Neutrophil (primary cell): ENCODE measurements at regions not wholly inside any gene's neighbourhood (a gene's known extent, or its start where the extent isn't known, plus 50 kb on each side); places are given as distances from the start of the nearest gene placed in this dataset.

ENCODE experiments used
- H3K27ac ChIP-seq: fragments of 200-600 bp; sonication (generic); 2 replicates; pipeline ENCODE4 v1.5.1; 2016; ENCODE audit warnings: mild to moderate bottlenecking, moderate library complexity
- H3K27me3 ChIP-seq: fragments of 200-600 bp; sonication (generic); 2 replicates; pipeline ENCODE4 v1.6.0; 2016; ENCODE audit warnings: mild to moderate bottlenecking
- H3K36me3 ChIP-seq: fragments of 200-600 bp; sonication (generic); 2 replicates; pipeline ENCODE4 v1.5.1; 2017
- H3K4me1 ChIP-seq, 2 experiments: fragments of 200-600 bp in 1 of 2; sonication (generic) in 1 of 2; 1 replicate in 1 of 2; 2 replicates in 1 of 2; pipeline versions ENCODE4 v1.5.1 to v1.6.1; 2013 to 2016; ENCODE audit warnings: low read depth in 1 of 2, low read length in 1 of 2, mild to moderate bottlenecking in 1 of 2, moderate library complexity in 1 of 2; ENCODE audit not compliant: control insufficient read depth in 1 of 2, insufficient read depth in 1 of 2
- H3K4me3 ChIP-seq, 2 experiments: fragments of 200-600 bp in 1 of 2; sonication (generic) in 1 of 2; 1 replicate in 1 of 2; 2 replicates in 1 of 2; pipeline ENCODE4 v1.5.1; 2013 to 2016; ENCODE audit warnings: low read depth in 1 of 2, low read length in 1 of 2, mild to moderate bottlenecking in 1 of 2, moderate library complexity in 1 of 2
- H3K9me3 ChIP-seq: fragments of 200-600 bp; sonication (generic); 2 replicates; pipeline ENCODE4 v1.5.1; 2016
- CTCF ChIP-seq: fragments of 200-600 bp; sonication (generic); IDR thresholded peaks from 2 replicates; pipeline ENCODE4 v1.5.1; 2016; ENCODE audit warnings: antibody characterized with exemption

GRCh38 chr1:63022319-63022718 lies 238.4 kb downstream of the ATG4C start:
- TF ChIP-seq CTCF: no peak
- H3K9me3 ChIP-seq: no peaks in the 10 kb centered on the region

GRCh38 chr1:63023171-63023570 lies 239.2 kb downstream of the ATG4C start:
- Histone ChIP-seq H3K27ac (no peak overlapping the region), H3K4me1 (no peaks in the 10 kb centered on the region), H3K4me3 (no peak overlapping the region), H3K36me3 (no peaks in the 10 kb centered on the region), H3K9me3 (no peaks in the 10 kb centered on the region), H3K27me3 (no peaks in the 10 kb centered on the region)
- no peak for TF ChIP-seq CTCF

More at GRCh38 chr1:63022319-63022718, 238.4 kb downstream of the ATG4C start:
- Histone ChIP-seq H3K27me3 (no peaks in the 10 kb centered on the region), H3K4me3 (no peak overlapping the region), H3K27ac (no peak overlapping the region), H3K4me1 (no peaks in the 10 kb centered on the region), H3K36me3 (no peaks in the 10 kb centered on the region)

- TF ChIP-seq CTCF: no peak
- Histone ChIP-seq H3K9me3 (no peaks in the 10 kb centered on the region), H3K27ac (no peak overlapping the region)
These were observed 239.7 kb downstream of the ATG4C start for GRCh38 chr1:63023637-63024036.

GRCh38 chr1:63024132-63024531 lies 240.2 kb downstream of the ATG4C start:
- Histone ChIP-seq H3K4me1 (no peaks in the 10 kb centered on the region), H3K27ac (no peak overlapping the region)
- TF ChIP-seq CTCF: no peak

More at GRCh38 chr1:63023637-63024036, 239.7 kb downstream of the ATG4C start:
- Histone ChIP-seq H3K4me3 (no peak overlapping the region), H3K36me3 (no peaks in the 10 kb centered on the region), H3K27me3 (no peaks in the 10 kb centered on the region), H3K4me1 (no peaks in the 10 kb centered on the region)

GRCh38 chr1:63027176-63027575 lies 243.2 kb downstream of the ATG4C start:
- no peaks in the 10 kb centered on the region for H3K36me3 ChIP-seq
- H3K4me3 ChIP-seq: no peak overlapping the region
- no peaks in the 10 kb centered on the region for H3K27me3 ChIP-seq
- no peaks in the 10 kb centered on the region for H3K9me3 ChIP-seq
- no peak overlapping the region for H3K27ac ChIP-seq
- H3K4me1 ChIP-seq: no peaks in the 10 kb centered on the region
- TF ChIP-seq CTCF: no peak

More at GRCh38 chr1:63024132-63024531, 240.2 kb downstream of the ATG4C start:
- H3K9me3 ChIP-seq: no peaks in the 10 kb centered on the region
- H3K27me3 ChIP-seq: no peaks in the 10 kb centered on the region
- no peak overlapping the region for H3K4me3 ChIP-seq
- H3K36me3 ChIP-seq: no peaks in the 10 kb centered on the region

GRCh38 chr1:63032171-63032570 lies 248.2 kb downstream of the ATG4C start:
- Histone ChIP-seq H3K4me1 (no peaks in the 10 kb centered on the region), H3K4me3 (no peak overlapping the region), H3K27ac (no peak overlapping the region), H3K9me3 (no peaks in the 10 kb centered on the region), H3K36me3 (no peaks in the 10 kb centered on the region), H3K27me3 (no peaks in the 10 kb centered on the region)
- no peak for TF ChIP-seq CTCF
